Endodermal cell (in vitro differentiated cells): ENCODE measurements at regions not wholly inside any gene's neighbourhood (a gene's known extent, or its start where the extent isn't known, plus 50 kb on each side); places are given as distances from the start of the nearest gene placed in this dataset.

ENCODE experiments used
- DNase-seq: peaks from one replicate; pipeline ENCODE4 v3.0.0-alpha.2; 2017
- H3K27ac ChIP-seq: 2 replicates; pipeline ENCODE4 v1.5.1; 2013; ENCODE audit warnings: mild to moderate bottlenecking, low read depth, low read length, moderate library complexity
- H3K27me3 ChIP-seq: 2 replicates; pipeline ENCODE4 v1.6.1; 2013; ENCODE audit warnings: mild to moderate bottlenecking, low read length, moderate library complexity; ENCODE audit not compliant: insufficient read depth, control insufficient read depth, poor library complexity, severe bottlenecking
- H3K36me3 ChIP-seq: 2 replicates; pipeline ENCODE4 v1.7.0; 2013; ENCODE audit warnings: mild to moderate bottlenecking, low read length, moderate library complexity; ENCODE audit not compliant: control insufficient read depth, insufficient read depth
- H3K4me1 ChIP-seq: one replicate; pipeline ENCODE4 v1.7.0; 2013; ENCODE audit warnings: low read length; ENCODE audit not compliant: control insufficient read depth, insufficient read depth
- H3K4me3 ChIP-seq: 2 replicates; pipeline ENCODE4 v1.5.1; 2013; ENCODE audit warnings: mild to moderate bottlenecking, low read length, moderate library complexity
- H3K9ac ChIP-seq: 2 replicates; pipeline ENCODE4 v1.6.1; 2013; ENCODE audit warnings: mild to moderate bottlenecking, low read length, moderate library complexity; ENCODE audit not compliant: poor library complexity, severe bottlenecking; ENCODE audit errors: extremely low read depth
- H3K9me3 ChIP-seq: 2 replicates; pipeline ENCODE4 v1.6.1; 2013; ENCODE audit warnings: mild to moderate bottlenecking, low read length, moderate library complexity; ENCODE audit not compliant: control insufficient read depth
- H3K27ac Mint-ChIP-seq: 2 replicates; pipeline ENCODE4 v1.8.0; 2020; ENCODE audit warnings: mixed read lengths
- H3K27me3 Mint-ChIP-seq: 2 replicates; pipeline ENCODE4 v1.8.0; 2021; ENCODE audit warnings: mild to moderate bottlenecking, mixed read lengths; ENCODE audit not compliant: insufficient read depth
- H3K36me3 Mint-ChIP-seq: 2 replicates; pipeline ENCODE4 v1.8.0; 2020; ENCODE audit warnings: low read depth, mixed read lengths
- H3K4me1 Mint-ChIP-seq: 2 replicates; pipeline ENCODE4 v1.8.0; 2020; ENCODE audit warnings: mixed read lengths
- H3K4me3 Mint-ChIP-seq: 2 replicates; pipeline ENCODE4 v1.8.0; 2020; ENCODE audit warnings: mild to moderate bottlenecking, moderate library complexity, mixed read lengths
- H3K9me3 Mint-ChIP-seq: 2 replicates; pipeline ENCODE4 v1.8.0; 2020; ENCODE audit warnings: mild to moderate bottlenecking, mixed read lengths
- WGBS, 2 experiments: methylation state at CpG; one replicate each; pipeline versions ENCODE4 v1.1.5 to v1.1.7; 2013; ENCODE audit warnings: missing lambda C conversion rate in 2 of 2, mixed read lengths in 1 of 2; ENCODE audit not compliant: insufficient coverage in 1 of 2, insufficient read length in 1 of 2; 5-methylcytosine and 5-hydroxymethylcytosine counted together
- TF ChIP-seq, protein P1 (sequence below): fragments of 200-600 bp; sonication (generic); conservative IDR thresholded peaks from 2 replicates; pipeline ENCODE4 v1.5.0; 2021; ENCODE audit warnings: antibody characterized with exemption, mild to moderate bottlenecking

DNA sequence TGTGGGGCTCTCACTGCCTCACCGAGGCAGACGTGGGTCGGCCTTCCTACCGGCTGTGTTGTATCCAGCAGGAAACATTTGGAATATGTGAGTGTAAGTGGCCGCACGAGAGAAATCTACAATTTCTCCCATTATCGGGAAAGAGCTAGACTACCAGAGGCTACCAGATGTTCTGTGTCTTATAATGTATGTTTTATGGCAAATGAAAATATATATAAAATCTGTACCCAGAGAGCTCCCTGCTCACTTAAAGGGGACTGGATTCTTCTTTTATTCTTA, 69.5 kb upstream of the PITX1 start:
- no peaks in the 10 kb centered on the region for H3K36me3 ChIP-seq
- H3K4me3 ChIP-seq, result no peak overlapping the region
- Mint-ChIP-seq H3K36me3 (no peaks in the 10 kb centered on the region), H3K4me1 (peaks cover 17% of the 10 kb centered on the region), H3K9me3 (peaks cover 3% of the 10 kb centered on the region), H3K4me3 (no peak overlapping the region), H3K27ac (no peak overlapping the region), H3K27me3 (peaks cover 16% of the 10 kb centered on the region)
- no peak for DNase-seq
- H3K9ac ChIP-seq, result no peak overlapping the region
- H3K9me3 ChIP-seq, result no peaks in the 10 kb centered on the region
- TF ChIP-seq, protein P1, sequence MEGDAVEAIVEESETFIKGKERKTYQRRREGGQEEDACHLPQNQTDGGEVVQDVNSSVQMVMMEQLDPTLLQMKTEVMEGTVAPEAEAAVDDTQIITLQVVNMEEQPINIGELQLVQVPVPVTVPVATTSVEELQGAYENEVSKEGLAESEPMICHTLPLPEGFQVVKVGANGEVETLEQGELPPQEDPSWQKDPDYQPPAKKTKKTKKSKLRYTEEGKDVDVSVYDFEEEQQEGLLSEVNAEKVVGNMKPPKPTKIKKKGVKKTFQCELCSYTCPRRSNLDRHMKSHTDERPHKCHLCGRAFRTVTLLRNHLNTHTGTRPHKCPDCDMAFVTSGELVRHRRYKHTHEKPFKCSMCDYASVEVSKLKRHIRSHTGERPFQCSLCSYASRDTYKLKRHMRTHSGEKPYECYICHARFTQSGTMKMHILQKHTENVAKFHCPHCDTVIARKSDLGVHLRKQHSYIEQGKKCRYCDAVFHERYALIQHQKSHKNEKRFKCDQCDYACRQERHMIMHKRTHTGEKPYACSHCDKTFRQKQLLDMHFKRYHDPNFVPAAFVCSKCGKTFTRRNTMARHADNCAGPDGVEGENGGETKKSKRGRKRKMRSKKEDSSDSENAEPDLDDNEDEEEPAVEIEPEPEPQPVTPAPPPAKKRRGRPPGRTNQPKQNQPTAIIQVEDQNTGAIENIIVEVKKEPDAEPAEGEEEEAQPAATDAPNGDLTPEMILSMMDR, result no peak
- 96 to 100% methylated on average over 3 to 7 of the region's 7 CpGs for WGBS, 2 experiments
- H3K27ac ChIP-seq, result no peak overlapping the region
- no peaks in the 10 kb centered on the region for H3K4me1 ChIP-seq
- no peaks in the 10 kb centered on the region for H3K27me3 ChIP-seq

DNA sequence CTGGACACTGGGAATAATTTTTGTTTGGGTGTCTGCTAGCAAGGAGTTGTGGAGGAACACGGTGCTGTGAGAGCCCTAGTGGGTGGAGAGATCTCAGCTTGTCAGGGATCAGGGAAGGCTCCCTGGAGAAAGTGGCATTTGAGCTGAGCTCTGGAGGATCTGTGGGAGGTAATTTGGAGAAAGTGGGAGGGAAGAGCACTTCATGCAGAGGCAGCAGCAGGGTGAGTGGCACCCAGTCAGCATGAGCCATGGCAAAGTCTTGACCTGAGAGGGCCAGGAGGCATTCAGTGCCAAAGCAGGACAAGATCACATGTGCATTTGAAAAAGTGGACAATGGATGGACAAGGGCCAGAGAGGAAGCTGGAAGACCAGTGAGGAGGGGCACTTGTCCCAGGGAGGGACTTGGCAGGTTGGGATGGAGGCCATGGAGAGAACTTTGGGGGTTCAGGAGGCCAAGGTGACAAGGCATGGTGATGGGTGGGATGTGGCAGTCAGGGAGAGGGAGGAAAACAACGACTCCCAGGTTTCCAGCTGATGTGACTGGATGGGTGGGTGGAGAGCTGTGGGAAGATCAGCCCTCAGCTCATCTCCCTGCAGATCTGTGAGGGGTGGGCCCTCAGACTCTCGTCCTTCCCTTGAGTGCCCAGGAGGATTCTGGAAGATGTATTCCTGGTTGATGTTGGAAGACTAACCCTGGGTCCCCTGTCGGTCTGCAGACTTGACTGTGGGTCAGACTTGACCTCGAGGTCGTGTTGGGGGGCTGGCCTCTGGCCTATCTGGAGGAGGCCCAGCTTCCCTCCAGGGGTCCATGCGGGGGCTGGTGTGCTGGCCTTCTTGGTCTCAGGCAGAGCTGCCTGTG, 68.9 kb upstream of the PITX1 start:
- Histone ChIP-seq H3K27ac (no peak overlapping the region), H3K4me3 (no peak overlapping the region), H3K36me3 (no peaks in the 10 kb centered on the region), H3K9ac (no peak overlapping the region), H3K4me1 (no peaks in the 10 kb centered on the region), H3K9me3 (no peaks in the 10 kb centered on the region), H3K27me3 (no peaks in the 10 kb centered on the region)
- DNase-seq, result no peak
- TF ChIP-seq, protein P1, result no peak
- Mint-ChIP-seq H3K4me1 (peaks cover 17% of the 10 kb centered on the region), H3K27ac (no peak overlapping the region), H3K36me3 (no peaks in the 10 kb centered on the region), H3K27me3 (peaks cover 11% of the 10 kb centered on the region), H3K4me3 (no peak overlapping the region), H3K9me3 (peaks cover 3% of the 10 kb centered on the region)
- 89 to 100% methylated on average over 4 to 7 of the region's 7 CpGs for WGBS, 2 experiments

DNA sequence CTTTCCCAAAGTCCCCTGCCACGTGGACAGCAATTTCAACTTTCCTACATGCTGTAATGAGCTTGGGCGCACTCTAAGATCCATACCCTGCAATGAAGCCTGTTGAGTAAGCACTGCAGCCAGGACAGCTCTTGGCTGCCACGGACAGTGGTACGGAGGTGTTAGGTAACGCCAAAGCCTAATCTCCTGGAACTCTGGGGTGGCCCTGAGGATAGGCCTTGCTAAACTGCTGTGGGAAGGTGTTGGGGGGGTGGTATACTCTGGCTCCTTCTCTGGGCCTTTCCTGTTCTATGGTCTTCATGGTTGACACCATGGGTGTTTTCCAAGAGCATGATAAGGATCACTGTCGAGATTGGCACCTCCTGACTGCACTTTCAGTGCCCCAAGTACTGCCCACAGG, 66.4 kb upstream of the PITX1 start:
- 78 to 89% methylated on average over 2 to 6 of the region's 6 CpGs for WGBS, 2 experiments
- Histone ChIP-seq H3K27me3 (no peaks in the 10 kb centered on the region), H3K4me1 (peaks cover 6% of the 10 kb centered on the region), H3K27ac (no peak overlapping the region), H3K4me3 (no peak overlapping the region), H3K36me3 (no peaks in the 10 kb centered on the region), H3K9ac (no peak overlapping the region), H3K9me3 (no peaks in the 10 kb centered on the region)
- peaks cover 2% of the 10 kb centered on the region for H3K27me3 Mint-ChIP-seq
- no peak for DNase-seq
- TF ChIP-seq, protein P1, result no peak
- H3K36me3 Mint-ChIP-seq, result no peaks in the 10 kb centered on the region
- no peak overlapping the region for H3K27ac Mint-ChIP-seq
- peaks cover 11% of the 10 kb centered on the region for H3K4me1 Mint-ChIP-seq
- H3K4me3 Mint-ChIP-seq, result no peak overlapping the region
- H3K9me3 Mint-ChIP-seq, result no peaks in the 10 kb centered on the region
